ENCODE measurements at regions not wholly inside any gene's neighbourhood (a gene's known extent, or its start where the extent isn't known, plus 50 kb on each side); places are given as distances from the start of the nearest gene placed in this dataset.

- no peaks in the 10 kb centered on the region for H3K36me3 ChIP-seq
- peaks cover 0 to 76% (median 46%) of the 10 kb centered on the region in 10 experiments; a peak in 14 of 20 replicates for H3K4me1 ChIP-seq
- H3K4me3 ChIP-seq, result no peak overlapping the region
- H3K27ac ChIP-seq, result peak overlapping the region in 6 of 11 experiments; percentile 17 to 89 (median 83); a peak in 13 of 22 replicates
- H4K20me1 ChIP-seq, result no peaks in the 10 kb centered on the region
- peak overlapping the region in 8 of 11 experiments; percentile 26 to 87 (median 78); a peak in 13 of 22 replicates for H3K4me2 ChIP-seq
- no peaks in the 10 kb centered on the region for H3K27me3 ChIP-seq
- peaks cover 0 to 12% (median 0%) of the 10 kb centered on the region in 11 experiments; a peak in 5 of 22 replicates for H3K9me3 ChIP-seq (replicated peaks in 1 of 11)
- peak overlapping the region in 5 of 11 experiments; percentile 46 to 75 (median 70); a peak in 5 of 22 replicates for H3K9ac ChIP-seq
- peak in 1 of 11 experiments; percentile 34; a peak in 1 of 22 replicates for TF ChIP-seq Cebpa-rat (IDR thresholded peaks at IDR 0.05)
Observed at GRCh38 chr6:170049641-170050561, 241.0 kb downstream of the DLL1 start.

GRCh38 chr6:170048615-170049256, 242.1 kb downstream of the DLL1 start:
- H3K9ac ChIP-seq, result peak overlapping the region in 5 of 11 experiments; percentile 22 to 75 (median 70); a peak in 9 of 22 replicates
- no peaks in the 10 kb centered on the region for H3K27me3 ChIP-seq
- H3K4me3 ChIP-seq, result peak overlapping the region in 1 of 10 experiments; percentile 15; a peak in 2 of 20 replicates
- H4K20me1 ChIP-seq, result no peaks in the 10 kb centered on the region
- H3K9me3 ChIP-seq (replicated peaks in 1 of 11), result peaks cover 0 to 6% (median 0%) of the 10 kb centered on the region in 11 experiments; a peak in 1 of 22 replicates
- no peaks in the 10 kb centered on the region for H3K36me3 ChIP-seq
- peaks cover 0 to 80% (median 46%) of the 10 kb centered on the region in 10 experiments; a peak in 14 of 20 replicates for H3K4me1 ChIP-seq
- H3K4me2 ChIP-seq, result peak overlapping the region in 8 of 11 experiments; percentile 17 to 87 (median 78); a peak in 14 of 22 replicates
- peak overlapping the region in 7 of 11 experiments; percentile 21 to 89 (median 80); a peak in 13 of 22 replicates for H3K27ac ChIP-seq
- TF ChIP-seq Cebpa-rat (IDR thresholded peaks at IDR 0.05), result no peak

- peak overlapping the region in 5 of 11 experiments; percentile 22 to 75 (median 70); a peak in 5 of 22 replicates for H3K9ac ChIP-seq
- peaks cover 0 to 81% (median 46%) of the 10 kb centered on the region in 10 experiments; a peak in 14 of 20 replicates for H3K4me1 ChIP-seq
- H3K4me3 ChIP-seq, result no peak overlapping the region
- no peaks in the 10 kb centered on the region for H3K36me3 ChIP-seq
- TF ChIP-seq Cebpa-rat (IDR thresholded peaks at IDR 0.05), result no peak
- peaks cover 0 to 6% (median 0%) of the 10 kb centered on the region in 11 experiments; a peak in 2 of 22 replicates for H3K9me3 ChIP-seq (replicated peaks in 1 of 11)
- H4K20me1 ChIP-seq, result no peaks in the 10 kb centered on the region
- peak overlapping the region in 7 of 11 experiments; percentile 21 to 89 (median 80); a peak in 14 of 22 replicates for H3K27ac ChIP-seq
- peak overlapping the region in 6 of 11 experiments; percentile 26 to 87 (median 82); a peak in 13 of 22 replicates for H3K4me2 ChIP-seq
- no peaks in the 10 kb centered on the region for H3K27me3 ChIP-seq
Observed at GRCh38 chr6:170047823-170048222, 243.1 kb downstream of the DLL1 start.

GRCh38 chr6:170046791-170047626, 243.9 kb downstream of the DLL1 start:
- peak overlapping the region in 6 of 11 experiments; percentile 9 to 87 (median 82); a peak in 12 of 22 replicates for H3K4me2 ChIP-seq
- peak in 2 of 11 experiments; percentile 17 to 57; a peak in 2 of 22 replicates for TF ChIP-seq Cebpa-rat (IDR thresholded peaks at IDR 0.05)
- no peak overlapping the region for H3K4me3 ChIP-seq
- H3K4me1 ChIP-seq, result peaks cover 0 to 81% (median 46%) of the 10 kb centered on the region in 10 experiments; a peak in 14 of 20 replicates
- H3K36me3 ChIP-seq, result no peaks in the 10 kb centered on the region
- H3K9me3 ChIP-seq (replicated peaks in 1 of 11), result peaks cover 0 to 15% (median 0%) of the 10 kb centered on the region in 11 experiments; a peak in 6 of 22 replicates
- H4K20me1 ChIP-seq, result no peaks in the 10 kb centered on the region
- H3K27me3 ChIP-seq, result no peaks in the 10 kb centered on the region
- peak overlapping the region in 6 of 11 experiments; percentile 6 to 74 (median 56); a peak in 6 of 22 replicates for H3K9ac ChIP-seq
- peak overlapping the region in 6 of 11 experiments; percentile 41 to 89 (median 83); a peak in 11 of 22 replicates for H3K27ac ChIP-seq

GRCh38 chr6:170045981-170046667, 244.8 kb downstream of the DLL1 start:
- H3K4me2 ChIP-seq, result peak overlapping the region in 6 of 11 experiments; percentile 9 to 87 (median 82); a peak in 11 of 22 replicates
- no peaks in the 10 kb centered on the region for H3K27me3 ChIP-seq
- H3K36me3 ChIP-seq, result no peaks in the 10 kb centered on the region
- H3K9me3 ChIP-seq (replicated peaks in 1 of 11), result peaks cover 0 to 23% (median 0%) of the 10 kb centered on the region in 11 experiments; a peak in 7 of 22 replicates
- peak overlapping the region in 6 of 11 experiments; percentile 16 to 89 (median 83); a peak in 10 of 22 replicates for H3K27ac ChIP-seq
- TF ChIP-seq Cebpa-rat (IDR thresholded peaks at IDR 0.05), result no peak
- no peak overlapping the region for H3K4me3 ChIP-seq
- H3K4me1 ChIP-seq, result peaks cover 0 to 75% (median 45%) of the 10 kb centered on the region in 10 experiments; a peak in 14 of 20 replicates
- H3K9ac ChIP-seq, result peak overlapping the region in 3 of 11 experiments; percentile 65 to 74 (median 70); a peak in 4 of 22 replicates
- H4K20me1 ChIP-seq, result no peaks in the 10 kb centered on the region

DNA sequence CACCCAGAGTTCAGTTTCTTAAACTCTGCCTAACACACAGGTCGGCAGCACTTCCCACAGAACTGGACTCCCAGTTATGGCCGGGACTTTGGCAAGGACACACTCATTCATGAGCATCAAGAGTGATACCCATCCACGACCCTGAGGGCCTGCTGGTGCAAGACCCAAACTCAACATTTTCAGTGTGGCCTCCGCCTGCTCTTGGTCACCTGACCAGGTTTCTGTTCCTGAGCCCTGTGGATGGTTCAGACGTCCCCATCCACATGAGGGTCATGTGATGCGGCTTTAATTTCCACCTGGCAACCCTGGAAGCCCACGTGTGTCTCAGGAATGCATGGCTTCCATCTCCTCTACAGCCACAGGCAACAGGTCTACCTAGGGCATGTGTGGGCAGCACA, 245.3 kb downstream of the DLL1 start:
- TF ChIP-seq Cebpa-rat (IDR thresholded peaks at IDR 0.05), result no peak
- Histone ChIP-seq H3K9ac (no peak overlapping the region; a peak in 1 of 22 replicates), H4K20me1 (no peaks in the 10 kb centered on the region), H3K27me3 (no peaks in the 10 kb centered on the region), H3K4me1 (peaks cover 0 to 69% (median 41%) of the 10 kb centered on the region in 10 experiments; a peak in 14 of 20 replicates), H3K4me3 (no peak overlapping the region), H3K27ac (peak overlapping the region in 2 of 11 experiments; percentile 80 to 87; a peak in 4 of 22 replicates), H3K36me3 (no peaks in the 10 kb centered on the region), H3K4me2 (peak overlapping the region in 4 of 11 experiments; percentile 81 to 87 (median 83); a peak in 5 of 22 replicates), H3K9me3 (replicated peaks in 1 of 11) (peaks cover 0 to 24% (median 0%) of the 10 kb centered on the region in 11 experiments; a peak in 7 of 22 replicates)
